B cell (primary cell): ENCODE measurements at regions not wholly inside any gene's neighbourhood (a gene's known extent, or its start where the extent isn't known, plus 50 kb on each side); places are given as distances from the start of the nearest gene placed in this dataset.

Source experiments
- ATAC-seq: fragments of 200-7000 bp; cut with Tn5 transposase; one replicate; pipeline ENCODE4 v1.10.0; 2021; ENCODE audit warnings: low read depth, mild to moderate bottlenecking, moderate number of reproducible peaks, moderate library complexity
- CTCF ChIA-PET: fragments of 350-600 bp; sonication (Branson Sonifier 250); formaldehyde crosslinking; loops from one replicate; lab custom pipeline; 2021; ENCODE audit warnings: antibody characterized with exemption, inconsistent platforms; lab: Charles Lee
- POLR2A ChIA-PET: fragments of 350-600 bp; sonication (Branson Sonifier 250); formaldehyde crosslinking; loops from one replicate; lab custom pipeline; 2021; ENCODE audit warnings: antibody characterized with exemption; lab: Charles Lee
- DNase-seq: peaks from one replicate; pipeline ENCODE4 v3.0.0; 2013
- H2AFZ ChIP-seq: 2 replicates; pipeline ENCODE4 v1.6.1; 2012; ENCODE audit warnings: mild to moderate bottlenecking, low read depth, low read length; ENCODE audit not compliant: insufficient read depth, poor library complexity, severe bottlenecking
- H3K27ac ChIP-seq, 2 donors: 1 replicate in 1 of 2; 2 replicates in 1 of 2; pipeline ENCODE4 v1.5.1; 2012 to 2013; ENCODE audit warnings: low read length in 2 of 2, mild to moderate bottlenecking in 2 of 2, moderate library complexity in 1 of 2
- H3K27me3 ChIP-seq, 4 experiments: fragments of 200-600 bp in 1 of 4; sonication (generic) in 1 of 4; replicated peaks in 1 of 4; 1 replicate in 2 of 4; 2 replicates in 2 of 4; pipeline versions ENCODE4 v1.6.1 to v1.7.0; 2013 to 2016; ENCODE audit warnings: low read length in 3 of 4, mild to moderate bottlenecking in 2 of 4, mixed read lengths in 1 of 4, moderate library complexity in 1 of 4; ENCODE audit not compliant: insufficient read depth in 4 of 4, control insufficient read depth in 3 of 4; ENCODE audit errors: control extremely low read depth in 1 of 4
- H3K36me3 ChIP-seq, 2 experiments: replicated peaks in 1 of 2; 1 replicate in 1 of 2; 2 replicates in 1 of 2; pipeline versions ENCODE4 v1.6.1 to v1.7.1; 2013; ENCODE audit warnings: low read length in 1 of 2; ENCODE audit not compliant: insufficient read depth in 2 of 2, control insufficient read depth in 1 of 2; ENCODE audit errors: control extremely low read depth in 1 of 2, extremely low read depth in 1 of 2
- H3K4me1 ChIP-seq, 2 donors: fragments of 200-600 bp in 1 of 2; sonication (generic) in 1 of 2; 1 replicate in 1 of 2; 2 replicates in 1 of 2; pipeline versions ENCODE4 v1.5.1 to v1.6.1; 2013 to 2017; ENCODE audit warnings: low read length in 2 of 2; ENCODE audit not compliant: control insufficient read depth in 2 of 2, insufficient read depth in 2 of 2
- H3K4me2 ChIP-seq: replicated peaks from 2 replicates; pipeline ENCODE3; 2012; ENCODE audit warnings: mild to moderate bottlenecking, low read depth, low read length; ENCODE audit not compliant: poor library complexity, severe bottlenecking
- H3K4me3 ChIP-seq, 5 experiments: fragments of 200-600 bp in 1 of 5; sonication (generic) in 1 of 5; 1 replicate in 3 of 5; 2 replicates in 2 of 5; pipeline versions ENCODE4 v1.5.1 to v1.7.0; 2011 to 2016; ENCODE audit warnings: low read length in 4 of 5, mild to moderate bottlenecking in 4 of 5, low read depth in 2 of 5, control low read depth in 1 of 5, moderate library complexity in 1 of 5; ENCODE audit not compliant: insufficient read depth in 1 of 5; ENCODE audit errors: control extremely low read depth in 1 of 5, extremely low read depth in 1 of 5
- H3K79me2 ChIP-seq: fragments of 200-600 bp; sonication (generic); one replicate; pipeline ENCODE4 v1.6.0; 2016; ENCODE audit warnings: low read length; ENCODE audit not compliant: control insufficient read depth, insufficient read depth
- H3K9ac ChIP-seq: fragments of 200-600 bp; sonication (generic); 2 replicates; pipeline ENCODE4 v1.6.1; 2017; ENCODE audit warnings: mild to moderate bottlenecking, low read length, moderate library complexity
- H3K9me3 ChIP-seq, 3 donors: one replicate each; pipeline versions ENCODE4 v1.6.1 to v1.7.1; 2013; ENCODE audit warnings: low read length in 2 of 3; ENCODE audit not compliant: control insufficient read depth in 2 of 3, insufficient read depth in 1 of 3; ENCODE audit errors: control extremely low read depth in 1 of 3
- H4K20me1 ChIP-seq: 2 replicates; pipeline ENCODE4 v1.6.0; 2012; ENCODE audit warnings: mild to moderate bottlenecking, low read length; ENCODE audit not compliant: insufficient read depth, control insufficient read depth, poor library complexity, severe bottlenecking
- H3K27ac Mint-ChIP-seq: one replicate; pipeline ENCODE4 v1.8.0; 2021; ENCODE audit warnings: mixed read lengths
- H3K27me3 Mint-ChIP-seq: one replicate; pipeline ENCODE4 v1.8.0; 2021; ENCODE audit warnings: mixed read lengths
- H3K4me1 Mint-ChIP-seq: one replicate; pipeline ENCODE4 v1.8.0; 2021; ENCODE audit warnings: mixed read lengths
- H3K4me3 Mint-ChIP-seq: one replicate; pipeline ENCODE4 v1.8.0; 2021; ENCODE audit warnings: mixed read lengths
- H3K9me3 Mint-ChIP-seq: one replicate; pipeline ENCODE4 v1.8.0; 2022; ENCODE audit warnings: mixed read lengths; ENCODE audit not compliant: insufficient read depth
- CTCF ChIP-seq: fragments of 200-600 bp; IDR thresholded peaks from one replicate; pipeline ENCODE4 v1.8.0; 2022; ENCODE audit warnings: antibody characterized with exemption, mild to moderate bottlenecking
- EZH2 ChIP-seq: IDR thresholded peaks from 2 replicates; pipeline ENCODE4 v1.6.1; 2012; ENCODE audit warnings: borderline replicate concordance, low read depth, mild to moderate bottlenecking, moderate library complexity, low read length; ENCODE audit not compliant: insufficient read depth, poor library complexity, severe bottlenecking
- WGBS: methylation state at CpG from one replicate; pipeline ENCODE4 v1.1.5; 2013; ENCODE audit warnings: missing lambda C conversion rate; ENCODE audit not compliant: insufficient coverage; 5-methylcytosine and 5-hydroxymethylcytosine counted together
- intact Hi-C: fragments of 100-400 bp; cut with micrococcal nuclease; formaldehyde crosslinking; loops from one replicate; pipeline ENCODE4 v1.10.0; 2022

- Histone ChIP-seq H4K20me1 (no peaks in the 10 kb centered on the region), H3K4me1 (no peaks in the 10 kb centered on the region), H3K4me2 (no peak overlapping the region), H3K79me2 (no peaks in the 10 kb centered on the region), H2AFZ (no peak overlapping the region), H3K36me3 (no peaks in the 10 kb centered on the region), H3K4me3 (no peak overlapping the region), H3K9me3 (peaks cover 0 to 29% (median 5%) of the 10 kb centered on the region in 3 donors), H3K27me3 (no peaks in the 10 kb centered on the region), H3K9ac (no peak overlapping the region), H3K27ac (no peak overlapping the region)
- Mint-ChIP-seq H3K27me3 (peaks cover 3% of the 10 kb centered on the region), H3K27ac (no peak overlapping the region), H3K9me3 (no peaks in the 10 kb centered on the region), H3K4me3 (no peak overlapping the region), H3K4me1 (no peaks in the 10 kb centered on the region)
- no peak for DNase-seq
- ChIA-PET POLR2A (no interaction called here), CTCF (no interaction called here)
- no peak for TF ChIP-seq EZH2
- TF ChIP-seq CTCF, result no peak
- intact Hi-C loops, result no loop called here
- 92% methylated on average over 10 of the region's 10 CpGs for WGBS
- no peak for ATAC-seq
Measured at GRCh38 chr14:101223561-101224162, 320.1 kb upstream of the RTL1 start.

GRCh38 chr14:101224356-101225156 lies 321.0 kb upstream of the RTL1 start:
- Histone ChIP-seq H2AFZ (no peak overlapping the region), H3K79me2 (no peaks in the 10 kb centered on the region), H3K36me3 (no peaks in the 10 kb centered on the region), H4K20me1 (no peaks in the 10 kb centered on the region), H3K9ac (no peak overlapping the region), H3K27ac (no peak overlapping the region), H3K9me3 (peaks cover 0 to 29% (median 5%) of the 10 kb centered on the region in 3 donors), H3K4me3 (no peak overlapping the region), H3K4me1 (no peaks in the 10 kb centered on the region), H3K4me2 (no peak overlapping the region), H3K27me3 (no peaks in the 10 kb centered on the region)
- ATAC-seq (no peak), DNase-seq (no peak)
- ChIA-PET POLR2A (no interaction called here), CTCF (no interaction called here)
- TF ChIP-seq CTCF, result no peak
- no peak for TF ChIP-seq EZH2
- WGBS, result 90% methylated on average over 22 of the region's 22 CpGs
- no peaks in the 10 kb centered on the region for H3K9me3 Mint-ChIP-seq
- no peak overlapping the region for H3K4me3 Mint-ChIP-seq
- no peak overlapping the region for H3K27ac Mint-ChIP-seq
- intact Hi-C loops, result no loop called here
- peaks cover 3% of the 10 kb centered on the region for H3K27me3 Mint-ChIP-seq
- H3K4me1 Mint-ChIP-seq, result no peaks in the 10 kb centered on the region
